GM12864 (cell line): ENCODE measurements at regions not wholly inside any gene's neighbourhood (a gene's known extent, or its start where the extent isn't known, plus 50 kb on each side); places are given as distances from the start of the nearest gene placed in this dataset.

Experiments
- DNase-seq: peaks from one replicate; pipeline ENCODE4 v3.0.0-alpha.2; 2011; ENCODE audit warnings: low read depth
- H3K4me3 ChIP-seq: 2 replicates; pipeline ENCODE4 v1.5.1; 2011; ENCODE audit warnings: mild to moderate bottlenecking, low read depth, low read length, control low read depth
- CTCF ChIP-seq: IDR thresholded peaks from 2 replicates; pipeline ENCODE4 v1.5.1; 2011; ENCODE audit warnings: low read depth, mild to moderate bottlenecking, moderate library complexity, low read length, control low read depth, inconsistent platforms; ENCODE audit errors: missing control alignments

DNA sequence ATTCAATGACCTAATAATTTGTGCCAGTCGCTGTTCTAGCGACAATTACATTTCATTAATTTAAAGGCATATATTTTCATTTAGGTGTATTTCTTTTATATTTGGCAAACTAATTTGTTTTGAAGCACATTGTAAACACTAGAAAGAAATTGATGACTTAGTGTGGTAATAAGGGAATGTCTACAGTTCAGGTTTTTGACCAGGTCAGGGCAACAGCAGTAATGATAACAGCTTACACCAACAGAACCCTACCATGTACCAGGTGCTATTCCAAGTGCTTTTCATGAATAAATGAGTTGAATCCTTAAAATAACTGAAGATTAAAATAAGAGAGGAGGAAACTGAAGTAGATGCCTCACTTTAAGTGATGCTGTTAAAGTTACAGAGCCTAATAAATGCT is 85.4 kb upstream of the SLC38A2 start:
- TF ChIP-seq CTCF, result no peak
- no peak for DNase-seq
- H3K4me3 ChIP-seq, result no peak overlapping the region

- no peak for DNase-seq
- no peak overlapping the region for H3K4me3 ChIP-seq
- no peak for TF ChIP-seq CTCF
Observed at GRCh38 chr12:46456356-46457334, 84.1 kb upstream of the SLC38A2 start.

DNA sequence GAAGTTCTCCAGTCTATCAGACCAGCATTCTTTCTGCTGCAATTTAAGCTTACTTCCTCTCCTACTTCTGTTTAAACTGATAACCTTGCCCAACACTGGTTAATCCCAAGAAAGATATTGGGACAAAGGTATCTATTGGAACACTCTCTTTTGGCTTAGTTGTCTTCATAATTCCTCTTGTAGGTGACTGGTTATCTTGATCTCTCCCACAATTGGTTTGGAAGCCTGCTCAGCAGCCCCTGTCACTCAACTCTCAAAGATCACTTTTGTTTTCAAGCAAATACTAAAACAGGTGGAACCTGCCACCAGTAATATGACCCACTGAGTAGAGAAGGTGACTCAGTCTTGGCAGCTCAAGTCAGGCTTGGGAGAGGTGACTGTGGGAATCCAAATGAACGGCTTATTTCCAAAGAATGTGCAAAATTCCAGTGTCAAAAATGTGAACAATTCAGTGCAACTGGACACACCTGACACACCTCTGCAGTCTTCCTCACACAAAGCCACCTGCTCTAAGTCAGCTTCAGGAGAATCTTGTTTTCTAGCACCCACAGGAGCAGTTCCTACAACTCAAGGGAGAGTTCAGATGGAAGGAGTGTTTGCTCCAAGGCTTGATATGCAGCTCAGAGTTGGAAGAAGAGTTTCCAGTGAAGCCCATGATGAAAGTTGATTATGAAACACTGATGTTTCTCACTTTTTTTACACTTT is 83.2 kb upstream of the SLC38A2 start:
- DNase-seq, result no peak
- no peak for TF ChIP-seq CTCF
- no peak overlapping the region for H3K4me3 ChIP-seq

DNA sequence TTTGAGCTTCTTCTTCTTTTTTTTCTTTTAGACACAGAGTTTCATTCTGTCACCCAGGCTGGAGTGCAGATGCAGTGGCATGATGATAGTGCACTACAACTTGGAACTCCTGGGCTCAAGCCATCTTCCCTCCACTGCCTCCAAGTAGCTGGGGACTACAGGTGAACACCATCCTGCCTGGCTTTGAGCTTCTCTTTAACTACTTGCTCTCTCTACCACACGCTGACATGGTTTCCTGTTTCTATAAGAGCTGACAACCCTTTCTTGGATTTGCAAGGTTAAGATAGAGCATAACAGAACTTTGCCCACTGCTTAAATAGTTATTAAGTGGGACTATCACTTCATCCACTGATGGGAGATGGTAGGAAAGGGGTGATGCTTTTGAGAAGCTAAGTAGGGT is 82.4 kb upstream of the SLC38A2 start:
- no peak for DNase-seq
- no peak for TF ChIP-seq CTCF
- H3K4me3 ChIP-seq, result no peak overlapping the region

DNA sequence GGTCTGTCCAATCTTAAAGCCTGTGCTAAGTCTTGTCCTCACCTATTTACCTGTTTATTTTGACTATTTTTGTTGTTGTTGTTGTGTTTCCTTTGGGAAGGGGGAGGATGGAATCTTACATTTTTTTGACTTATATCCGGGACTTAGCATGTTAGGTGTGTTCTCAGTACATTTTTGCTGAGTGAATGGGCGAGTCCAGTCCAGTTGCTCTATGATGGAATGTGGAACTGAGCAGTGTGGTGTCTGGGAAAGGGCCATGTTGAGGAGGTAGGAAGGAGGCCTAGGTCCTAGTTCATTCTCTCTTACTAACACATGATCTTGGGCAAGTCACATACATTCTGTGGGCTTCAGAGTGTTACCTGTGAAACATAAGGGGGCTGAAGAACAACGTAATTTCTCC is 80.9 kb upstream of the SLC38A2 start:
- no peak overlapping the region for H3K4me3 ChIP-seq
- DNase-seq, result no peak
- no peak for TF ChIP-seq CTCF

DNA sequence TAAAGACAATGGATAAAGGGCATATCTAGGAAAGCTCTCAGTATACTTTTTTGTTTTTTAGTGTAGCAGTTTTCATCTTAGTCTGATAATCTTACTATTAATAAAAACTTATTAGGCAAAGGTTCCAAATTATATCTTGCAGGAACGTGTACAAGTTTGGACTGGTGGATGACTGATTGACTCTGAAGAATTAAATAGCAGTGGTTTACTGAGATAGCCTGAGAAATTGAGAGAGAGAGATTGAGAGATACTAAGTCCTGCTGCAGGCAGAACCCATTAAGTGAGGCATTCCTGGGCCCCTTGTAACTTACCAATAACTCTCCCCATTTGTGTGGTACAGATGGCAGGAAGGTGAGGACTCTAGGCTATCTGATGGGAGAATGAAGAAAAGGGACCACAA is 80.2 kb upstream of the SLC38A2 start:
- no peak for DNase-seq
- no peak overlapping the region for H3K4me3 ChIP-seq
- no peak for TF ChIP-seq CTCF
